HG02870 (cell line): ENCODE measurements at regions not wholly inside any gene's neighbourhood (a gene's known extent, or its start where the extent isn't known, plus 50 kb on each side); places are given as distances from the start of the nearest gene placed in this dataset.

Experiments
- ATAC-seq: cut with Tn5 transposase; IDR thresholded peaks from one replicate; pipeline ENCODE4 v1.9.1; 2021; ENCODE audit warnings: mild to moderate bottlenecking, moderate library complexity; ENCODE audit not compliant: unreplicated experiment

GRCh38 chr6:15879371-15880261, 216.8 kb upstream of the DTNBP1 start:
- ATAC-seq: peak; percentile 30

GRCh38 chr6:15877231-15877630, 214.4 kb upstream of the DTNBP1 start:
- no peak for ATAC-seq

GRCh38 chr6:15876406-15876805, 213.6 kb upstream of the DTNBP1 start:
- peak; percentile 90 for ATAC-seq

GRCh38 chr6:15875797-15876196, 213.0 kb upstream of the DTNBP1 start:
- ATAC-seq: no peak

- ATAC-seq: no peak
Measured at GRCh38 chr6:15874821-15875220, 212.0 kb upstream of the DTNBP1 start.

- no peak for ATAC-seq
Measured at GRCh38 chr6:15874326-15874725, 211.5 kb upstream of the DTNBP1 start.

GRCh38 chr6:15872241-15873103, 209.6 kb upstream of the DTNBP1 start:
- no peak for ATAC-seq

- no peak for ATAC-seq
Measured at GRCh38 chr6:15871276-15871675, 208.4 kb upstream of the DTNBP1 start.

- no peak for ATAC-seq
Measured at GRCh38 chr6:15870333-15871043, 207.7 kb upstream of the DTNBP1 start.

- ATAC-seq: no peak
Measured at GRCh38 chr6:15864708-15865062, 201.9 kb upstream of the DTNBP1 start.

GRCh38 chr6:15864038-15864707, 201.3 kb upstream of the DTNBP1 start:
- no peak for ATAC-seq

- no peak for ATAC-seq
Measured at GRCh38 chr6:15862810-15863209, 200.0 kb upstream of the DTNBP1 start.

GRCh38 chr6:15861486-15861885, 198.7 kb upstream of the DTNBP1 start:
- no peak for ATAC-seq

- no peak for ATAC-seq
Measured at GRCh38 chr6:15854826-15855710, 192.2 kb upstream of the DTNBP1 start.

GRCh38 chr6:15854378-15854777, 191.6 kb upstream of the DTNBP1 start:
- no peak for ATAC-seq

- no peak for ATAC-seq
Measured at GRCh38 chr6:15853259-15853658, 190.4 kb upstream of the DTNBP1 start.

- ATAC-seq: no peak
Measured at GRCh38 chr6:15852289-15852688, 189.5 kb upstream of the DTNBP1 start.

GRCh38 chr6:15849395-15849794, 186.6 kb upstream of the DTNBP1 start:
- ATAC-seq: no peak

- ATAC-seq: no peak
Measured at GRCh38 chr6:15845492-15845891, 182.7 kb upstream of the DTNBP1 start.

- ATAC-seq: no peak
Measured at GRCh38 chr6:15843764-15844163, 180.9 kb upstream of the DTNBP1 start.
